Endothelial cell of umbilical vein (primary cell): ENCODE measurements at regions not wholly inside any gene's neighbourhood (a gene's known extent, or its start where the extent isn't known, plus 50 kb on each side); places are given as distances from the start of the nearest gene placed in this dataset.

Experiments
- BruUV-seq: library from RNA; stranded (reverse); fragments of 400-500 nt; replicated peaks from 2 replicates; lab custom pipeline; 2021; lab: Mats Ljungman, UMichigan
- CTCF ChIA-PET: fragments of 300-600, 350-600 bp; sonication (Branson Sonifier 250); formaldehyde crosslinking; loops from one replicate; lab custom pipeline; 2021; ENCODE audit warnings: antibody characterized with exemption, inconsistent platforms; lab: Charles Lee
- POLR2A ChIA-PET: fragments of 300-600, 350-600 bp; sonication (Branson Sonifier 250); formaldehyde crosslinking; loops from one replicate; lab custom pipeline; 2021; ENCODE audit warnings: antibody characterized with exemption, inconsistent platforms; lab: Charles Lee
- DNase-seq: peaks from one replicate; pipeline ENCODE4 v3.0.0-alpha.2; 2011; ENCODE audit warnings: low read depth, low spot score
- FAIRE-seq: peaks from 2 replicates; lab custom pipeline; 2011; peaks lifted over from hg19 to GRCh38; lab: Jason Lieb, UNC
- H2AFZ ChIP-seq: 2 replicates; pipeline ENCODE4 v1.6.0; 2012; ENCODE audit warnings: low read depth, low read length, control low read depth, inconsistent platforms
- H3K27ac ChIP-seq: 2 replicates; pipeline ENCODE4 v1.5.1; 2011; ENCODE audit warnings: low read depth, mild to moderate bottlenecking, control low read depth, low read length, moderate library complexity; ENCODE audit not compliant: insufficient read depth
- H3K27me3 ChIP-seq, 2 experiments: 2 replicates each; pipeline versions ENCODE4 v1.6.0 to v1.6.1; 2011; ENCODE audit warnings: low read length in 2 of 2, mixed read lengths in 1 of 2; ENCODE audit not compliant: control insufficient read depth in 2 of 2, insufficient read depth in 2 of 2
- H3K36me3 ChIP-seq, 2 experiments: 2 replicates in 1 of 2; 3 replicates in 1 of 2; pipeline ENCODE4 v1.5.1; 2011; ENCODE audit warnings: low read length in 2 of 2, mild to moderate bottlenecking in 1 of 2, moderate library complexity in 1 of 2; ENCODE audit not compliant: control insufficient read depth in 2 of 2, insufficient read depth in 2 of 2; ENCODE audit errors: extremely low read depth in 1 of 2
- H3K4me1 ChIP-seq: 3 replicates; pipeline ENCODE4 v1.5.1; 2011; ENCODE audit warnings: mild to moderate bottlenecking, low read length; ENCODE audit not compliant: control insufficient read depth, insufficient read depth; ENCODE audit errors: extremely low read depth
- H3K4me2 ChIP-seq: 2 replicates; pipeline ENCODE4 v1.6.1; 2011; ENCODE audit warnings: low read length, control low read depth, mixed read lengths; ENCODE audit not compliant: insufficient read depth
- H3K4me3 ChIP-seq, 3 experiments: fragments of 200-600 bp in 1 of 3; sonication (generic), shearing (Covaris generic) in 1 of 3; replicated peaks in 1 of 3; 2 replicates each; pipeline ENCODE4 v1.5.1; 2011 to 2016; ENCODE audit warnings: control low read depth in 3 of 3, low read length in 3 of 3, mild to moderate bottlenecking in 2 of 3, inconsistent platforms in 1 of 3, low read depth in 1 of 3, moderate library complexity in 1 of 3; ENCODE audit not compliant: insufficient read depth in 1 of 3
- H3K79me2 ChIP-seq: 2 replicates; pipeline ENCODE4 v1.6.0; 2012; ENCODE audit warnings: low read length, inconsistent platforms; ENCODE audit not compliant: control insufficient read depth, insufficient read depth
- H3K9ac ChIP-seq: replicated peaks from 2 replicates; pipeline ENCODE3; 2011; ENCODE audit warnings: low read length, control low read depth; ENCODE audit not compliant: insufficient read depth; ENCODE audit errors: extremely low read depth
- H3K9me1 ChIP-seq: replicated peaks from 3 replicates; pipeline ENCODE4 v1.6.0; 2011; ENCODE audit warnings: mild to moderate bottlenecking, low read length; ENCODE audit not compliant: control insufficient read depth, insufficient read depth; ENCODE audit errors: extremely low read depth
- H3K9me3 ChIP-seq: replicated peaks from 2 replicates; pipeline ENCODE4 v1.5.1; 2012; ENCODE audit warnings: low read length, inconsistent platforms; ENCODE audit not compliant: control insufficient read depth, insufficient read depth
- H4K20me1 ChIP-seq: replicated peaks from 2 replicates; pipeline ENCODE3; 2011; ENCODE audit warnings: mild to moderate bottlenecking, low read length; ENCODE audit not compliant: control insufficient read depth, insufficient read depth; ENCODE audit errors: extremely low read depth
- EZH2 ChIP-seq: IDR thresholded peaks from 2 replicates; pipeline ENCODE4 v1.6.1; 2012; ENCODE audit warnings: borderline replicate concordance, low read depth, mild to moderate bottlenecking, moderate library complexity, low read length, inconsistent platforms; ENCODE audit not compliant: severe bottlenecking
- FOS ChIP-seq: IDR thresholded peaks from 2 replicates; pipeline ENCODE4 v1.6.1; 2011; ENCODE audit warnings: mild to moderate bottlenecking, low read length, moderate library complexity, borderline replicate concordance; ENCODE audit not compliant: insufficient read depth
- GATA2 ChIP-seq: IDR thresholded peaks from 2 replicates; pipeline ENCODE4 v1.7.0; 2011; ENCODE audit warnings: low read depth, mild to moderate bottlenecking, moderate library complexity, mixed read lengths, low read length; ENCODE audit not compliant: insufficient read length, insufficient read depth
- JUN ChIP-seq: IDR thresholded peaks from 2 replicates; pipeline ENCODE4 v1.6.1; 2011; ENCODE audit warnings: borderline replicate concordance, low read depth; ENCODE audit not compliant: insufficient read length, insufficient read depth
- MYC ChIP-seq: IDR thresholded peaks from one replicate; pipeline ENCODE4 v1.6.1; 2011; ENCODE audit warnings: mild to moderate bottlenecking, low read depth, low read length
- POLR2A ChIP-seq: IDR thresholded peaks from 2 replicates; pipeline ENCODE4 v1.6.1; 2012; ENCODE audit warnings: low read depth, mild to moderate bottlenecking, control low read depth, low read length
- POLR2AphosphoS5 ChIP-seq: IDR thresholded peaks from 2 replicates; pipeline ENCODE4 v1.6.1; 2012; ENCODE audit warnings: low read depth, mild to moderate bottlenecking, control low read depth, low read length, moderate library complexity; ENCODE audit not compliant: insufficient read depth
- dilution Hi-C: fragments of 300-500 bp; cut with MboI; formaldehyde crosslinking; loops from one replicate; pipeline ENCODE4 v1.15.0; 2019; ENCODE audit warnings: low sequenced_read_pairs; ENCODE audit not compliant: extremely low pct_ligation_motif_present
- intact Hi-C: fragments of 100-400 bp; cut with micrococcal nuclease; formaldehyde crosslinking; loops from one replicate; pipeline ENCODE4 v1.10.0; 2022
- TF ChIP-seq, protein P1 (sequence below), 2 donors: IDR thresholded peaks; 1 replicate in 1 of 2; 2 replicates in 1 of 2; pipeline ENCODE4 v1.5.1; 2011; ENCODE audit warnings: low read length in 2 of 2, mild to moderate bottlenecking in 2 of 2, moderate library complexity in 2 of 2, control low read depth in 1 of 2, inconsistent platforms in 1 of 2, low read depth in 1 of 2; ENCODE audit not compliant: insufficient read depth in 1 of 2; ENCODE audit errors: extremely low read depth in 1 of 2
- TF ChIP-seq, protein P2 (sequence below): IDR thresholded peaks from 2 replicates; pipeline ENCODE4 v1.6.1; 2011; ENCODE audit not compliant: insufficient read depth, insufficient read length

DNA sequence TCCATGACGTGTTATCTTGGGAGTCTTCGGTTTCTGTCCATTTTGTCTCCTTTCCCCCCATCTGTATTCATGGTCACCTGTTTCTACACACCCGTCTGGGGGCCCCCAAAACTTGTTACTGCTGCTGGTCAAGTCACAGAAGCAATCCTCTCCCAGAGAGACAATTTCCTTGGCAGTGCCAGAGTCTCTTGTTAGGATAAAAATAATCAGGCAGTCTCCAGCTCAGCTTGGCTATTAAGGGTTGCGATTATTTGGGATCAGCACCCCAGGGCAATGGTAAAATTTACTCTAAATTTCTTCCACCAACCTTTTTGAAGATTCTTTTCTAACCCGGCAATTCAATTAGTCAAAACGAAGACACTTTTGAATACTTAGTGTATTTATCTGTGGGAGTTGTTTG is 229.1 kb upstream of the JARID2 start:
- H3K4me2 ChIP-seq: no peak overlapping the region
- no peak overlapping the region for H3K27ac ChIP-seq
- no TSS peak for BruUV-seq
- no peaks in the 10 kb centered on the region for H4K20me1 ChIP-seq
- H3K79me2 ChIP-seq: no peaks in the 10 kb centered on the region
- dilution Hi-C loops: no loop called here
- no peak overlapping the region for H2AFZ ChIP-seq
- H3K9ac ChIP-seq: no peak overlapping the region
- no peaks in the 10 kb centered on the region for H3K9me1 ChIP-seq
- no peaks in the 10 kb centered on the region for H3K36me3 ChIP-seq
- no peaks in the 10 kb centered on the region for H3K27me3 ChIP-seq
- no peaks in the 10 kb centered on the region for H3K4me1 ChIP-seq
- DNase-seq (no peak), FAIRE-seq (no peak)
- CTCF ChIA-PET: no interaction called here
- intact Hi-C loops: no loop called here
- no peak overlapping the region for H3K4me3 ChIP-seq
- POLR2A ChIA-PET: no interaction called here
- no peaks in the 10 kb centered on the region for H3K9me3 ChIP-seq
- TF ChIP-seq FOS (no peak), GATA2 (no peak), POLR2A (no peak), EZH2 (no peak), JUN (no peak)
- TF ChIP-seq, protein P1, sequence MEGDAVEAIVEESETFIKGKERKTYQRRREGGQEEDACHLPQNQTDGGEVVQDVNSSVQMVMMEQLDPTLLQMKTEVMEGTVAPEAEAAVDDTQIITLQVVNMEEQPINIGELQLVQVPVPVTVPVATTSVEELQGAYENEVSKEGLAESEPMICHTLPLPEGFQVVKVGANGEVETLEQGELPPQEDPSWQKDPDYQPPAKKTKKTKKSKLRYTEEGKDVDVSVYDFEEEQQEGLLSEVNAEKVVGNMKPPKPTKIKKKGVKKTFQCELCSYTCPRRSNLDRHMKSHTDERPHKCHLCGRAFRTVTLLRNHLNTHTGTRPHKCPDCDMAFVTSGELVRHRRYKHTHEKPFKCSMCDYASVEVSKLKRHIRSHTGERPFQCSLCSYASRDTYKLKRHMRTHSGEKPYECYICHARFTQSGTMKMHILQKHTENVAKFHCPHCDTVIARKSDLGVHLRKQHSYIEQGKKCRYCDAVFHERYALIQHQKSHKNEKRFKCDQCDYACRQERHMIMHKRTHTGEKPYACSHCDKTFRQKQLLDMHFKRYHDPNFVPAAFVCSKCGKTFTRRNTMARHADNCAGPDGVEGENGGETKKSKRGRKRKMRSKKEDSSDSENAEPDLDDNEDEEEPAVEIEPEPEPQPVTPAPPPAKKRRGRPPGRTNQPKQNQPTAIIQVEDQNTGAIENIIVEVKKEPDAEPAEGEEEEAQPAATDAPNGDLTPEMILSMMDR (IDR thresholded peaks at IDR 0.05; ENCODE audit: extremely low read depth in 1 of 2, insufficient read depth in 1 of 2, low read depth in 1 of 2, low read length in 2 of 2): no peak

DNA sequence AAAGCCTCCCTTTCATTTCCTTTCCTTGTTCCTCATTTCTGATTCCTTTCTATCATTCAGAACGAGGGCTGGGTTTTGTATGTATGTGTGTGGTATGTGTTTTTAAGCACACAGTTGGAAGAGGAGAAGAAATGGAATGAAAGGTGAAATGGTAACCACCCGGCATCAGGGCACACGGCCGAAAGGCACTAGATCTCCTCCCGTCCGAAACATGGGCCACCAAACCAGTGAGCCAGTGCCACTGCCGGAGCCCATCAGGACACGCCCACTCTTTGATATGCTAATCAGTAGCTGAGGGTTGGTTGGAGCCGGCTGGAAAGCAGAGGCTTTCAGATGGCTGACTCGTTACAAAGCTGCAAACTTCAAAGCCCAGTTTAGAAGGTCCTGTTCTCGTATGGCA is 228.6 kb upstream of the JARID2 start:
- intact Hi-C loops: no loop called here
- FAIRE-seq: no peak

More for the DNA sequence above, 228.6 kb upstream of the JARID2 start:
- Histone ChIP-seq H3K9ac (no peak overlapping the region), H3K79me2 (no peaks in the 10 kb centered on the region), H3K4me1 (no peaks in the 10 kb centered on the region), H3K9me1 (no peaks in the 10 kb centered on the region), H3K36me3 (no peaks in the 10 kb centered on the region), H3K27me3 (no peaks in the 10 kb centered on the region), H4K20me1 (no peaks in the 10 kb centered on the region), H3K4me3 (no peak overlapping the region), H3K27ac (no peak overlapping the region), H2AFZ (no peak overlapping the region), H3K4me2 (no peak overlapping the region), H3K9me3 (no peaks in the 10 kb centered on the region)
- dilution Hi-C loops: no loop called here
- CTCF ChIA-PET: no interaction called here
- BruUV-seq: no TSS peak
- TF ChIP-seq POLR2A (no peak), POLR2AphosphoS5 (no peak), FOS (no peak), JUN (no peak), EZH2 (no peak), MYC (no peak), GATA2 (no peak)
- TF ChIP-seq, protein P2, sequence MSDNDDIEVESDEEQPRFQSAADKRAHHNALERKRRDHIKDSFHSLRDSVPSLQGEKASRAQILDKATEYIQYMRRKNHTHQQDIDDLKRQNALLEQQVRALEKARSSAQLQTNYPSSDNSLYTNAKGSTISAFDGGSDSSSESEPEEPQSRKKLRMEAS: no peak
- TF ChIP-seq, protein P1 (IDR thresholded peaks at IDR 0.05; ENCODE audit: extremely low read depth in 1 of 2, insufficient read depth in 1 of 2, low read depth in 1 of 2, low read length in 2 of 2): no peak
- no peak for DNase-seq
- POLR2A ChIA-PET: no interaction called here
